ENCODE measurements at regions not wholly inside any gene's neighbourhood (a gene's known extent, or its start where the extent isn't known, plus 50 kb on each side); places are given as distances from the start of the nearest gene placed in this dataset.

DNA sequence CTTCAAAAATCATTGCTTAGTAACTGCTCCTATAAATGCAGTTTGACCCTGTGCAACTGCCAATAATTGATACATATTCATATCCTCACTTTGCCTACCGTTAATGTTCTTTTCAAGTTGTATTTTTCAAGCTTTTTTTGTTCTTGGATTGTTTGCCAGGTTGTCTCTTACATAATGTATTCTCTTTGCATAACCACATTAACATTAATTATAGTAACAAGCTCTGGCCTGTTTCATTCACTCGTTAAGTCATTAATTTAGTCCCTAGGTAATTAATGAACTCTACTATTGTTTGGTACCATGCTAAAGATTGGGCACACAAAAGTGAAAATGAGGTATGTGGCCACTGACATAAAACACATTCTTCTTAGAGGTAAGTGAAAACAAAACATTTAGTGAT lies 1338.8 kb downstream of the NSUN3 start:
- DNase-seq = no peak
- Histone ChIP-seq H3K4me1 (ENCODE audit: low read length) (no peaks in the 10 kb centered on the region), H3K4me3 (ENCODE audit: low read length) (no peak overlapping the region), H3K27ac (ENCODE audit: low read length) (no peak overlapping the region), H3K36me3 (ENCODE audit: insufficient read depth, low read length) (no peaks in the 10 kb centered on the region), H3K4me2 (ENCODE audit: low read depth, low read length, poor library complexity, severe bottlenecking) (no peak overlapping the region), H3K79me2 (ENCODE audit: low read length) (no peaks in the 10 kb centered on the region), H3K27me3 (ENCODE audit: low read length) (no peaks in the 10 kb centered on the region), H3K9me2 (replicated peaks; ENCODE audit: insufficient read depth, low read length) (no peaks in the 10 kb centered on the region), H2AFZ (ENCODE audit: low read length) (no peak overlapping the region), H3K9me3 (ENCODE audit: low read length) (peaks cover 5% of the 10 kb centered on the region; the same call in 1 of the 2 replicates), H4K20me1 (ENCODE audit: insufficient read depth, low read depth, low read length) (no peaks in the 10 kb centered on the region), H3K9ac (ENCODE audit: low read length) (no peak overlapping the region)

DNA sequence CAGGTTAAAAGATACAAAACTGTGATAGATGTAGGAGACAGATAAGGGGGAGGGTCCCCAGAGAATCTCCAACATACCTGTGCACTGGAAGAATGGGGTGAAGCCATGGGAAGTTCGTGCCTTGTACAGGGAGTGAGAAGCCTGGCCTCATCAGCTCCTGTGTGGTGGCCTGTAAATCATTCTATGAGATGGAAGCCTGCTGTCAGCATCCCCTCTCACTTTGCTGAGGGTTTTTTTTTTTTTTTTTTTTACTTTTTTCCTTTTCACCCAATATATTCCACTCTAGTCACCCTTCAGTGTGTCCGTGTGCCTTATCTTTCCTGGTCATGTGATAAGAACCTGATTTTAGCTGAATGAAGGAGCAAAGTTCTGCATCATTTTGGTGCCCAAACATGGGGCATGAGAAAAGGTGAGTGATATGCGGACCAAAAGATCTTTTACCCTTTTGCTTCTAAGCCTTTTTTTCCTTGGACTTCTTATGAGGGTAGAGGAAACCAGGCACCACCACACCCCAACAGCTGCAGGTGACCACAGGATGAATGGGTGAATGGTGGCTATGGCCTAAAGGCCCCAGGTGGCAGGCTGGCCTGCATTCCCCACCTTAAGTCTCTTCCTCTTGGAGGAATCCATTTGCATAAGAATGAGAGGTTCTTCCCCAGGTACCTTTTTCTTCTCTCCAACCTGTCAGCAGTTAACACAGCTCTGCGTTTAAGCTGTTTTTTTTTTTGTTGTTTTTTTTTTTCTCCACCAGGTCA lies 1345.0 kb downstream of the NSUN3 start:
- no peak overlapping the region for H2AFZ ChIP-seq (ENCODE audit: low read length)
- no peaks in the 10 kb centered on the region for H3K79me2 ChIP-seq (ENCODE audit: low read length)
- H3K9ac ChIP-seq (ENCODE audit: low read length) = no peak overlapping the region
- no peaks in the 10 kb centered on the region for H3K9me2 ChIP-seq (replicated peaks; ENCODE audit: insufficient read depth, low read length)
- H3K4me3 ChIP-seq (ENCODE audit: low read length) = no peak overlapping the region
- no peaks in the 10 kb centered on the region for H3K27me3 ChIP-seq (ENCODE audit: low read length)
- H3K4me1 ChIP-seq (ENCODE audit: low read length) = no peaks in the 10 kb centered on the region
- no peak overlapping the region for H3K27ac ChIP-seq (ENCODE audit: low read length)
- H3K9me3 ChIP-seq (ENCODE audit: low read length) = peaks cover 7% of the 10 kb centered on the region
- no peaks in the 10 kb centered on the region for H3K36me3 ChIP-seq (ENCODE audit: insufficient read depth, low read length)
- no peaks in the 10 kb centered on the region for H4K20me1 ChIP-seq (ENCODE audit: insufficient read depth, low read depth, low read length)
- H3K4me2 ChIP-seq (ENCODE audit: low read depth, low read length, poor library complexity, severe bottlenecking) = no peak overlapping the region
- DNase-seq = no peak

DNA sequence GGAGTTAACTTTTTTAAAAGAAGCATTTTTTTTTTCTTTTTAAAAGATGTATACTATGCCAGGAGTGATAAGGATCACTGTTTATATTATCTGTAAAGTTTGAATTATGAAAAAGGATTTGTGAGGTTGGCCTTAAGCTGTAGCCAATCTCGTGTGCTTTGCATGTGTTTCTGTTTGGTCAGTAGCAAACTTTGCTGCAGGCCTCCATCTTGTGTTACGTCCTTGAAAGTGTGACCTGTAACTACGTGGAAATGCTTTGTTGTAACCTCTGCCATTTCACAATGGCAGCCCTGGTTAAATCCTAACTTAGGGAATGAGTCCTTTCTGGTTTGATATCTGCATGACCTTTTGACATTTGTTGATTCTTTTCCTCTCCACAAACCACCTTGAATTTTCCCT lies 1345.6 kb downstream of the NSUN3 start:
- Histone ChIP-seq H3K4me3 (ENCODE audit: low read length) (no peak overlapping the region), H3K36me3 (ENCODE audit: insufficient read depth, low read length) (no peaks in the 10 kb centered on the region), H3K9me2 (replicated peaks; ENCODE audit: insufficient read depth, low read length) (no peaks in the 10 kb centered on the region), H3K27ac (ENCODE audit: low read length) (no peak overlapping the region), H3K79me2 (ENCODE audit: low read length) (no peaks in the 10 kb centered on the region), H3K27me3 (ENCODE audit: low read length) (no peaks in the 10 kb centered on the region), H4K20me1 (ENCODE audit: insufficient read depth, low read depth, low read length) (no peaks in the 10 kb centered on the region), H3K4me1 (ENCODE audit: low read length) (no peaks in the 10 kb centered on the region), H2AFZ (ENCODE audit: low read length) (no peak overlapping the region), H3K9me3 (ENCODE audit: low read length) (peaks cover 7% of the 10 kb centered on the region), H3K9ac (ENCODE audit: low read length) (no peak overlapping the region), H3K4me2 (ENCODE audit: low read depth, low read length, poor library complexity, severe bottlenecking) (no peak overlapping the region)
- DNase-seq = no peak

DNA sequence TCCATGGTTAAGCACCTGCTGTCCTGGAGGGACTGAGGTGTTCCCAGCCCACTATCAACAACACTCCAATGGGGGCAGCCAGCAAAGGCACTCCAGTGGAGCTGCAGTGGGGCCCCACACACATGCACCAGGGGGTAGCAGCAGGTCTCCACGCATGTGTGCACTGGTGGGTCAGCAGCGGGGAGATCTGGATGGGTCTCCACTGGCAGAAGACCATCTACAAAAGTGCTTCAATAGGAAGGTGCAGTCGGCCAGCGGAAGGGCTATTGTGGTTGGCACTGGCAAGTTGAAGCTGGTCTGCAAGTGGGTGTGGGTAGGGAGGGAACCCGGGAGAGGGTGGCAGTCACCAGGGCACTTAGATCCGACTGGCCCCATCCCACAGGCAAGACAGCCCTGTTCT lies 1355.4 kb downstream of the NSUN3 start:
- Histone ChIP-seq H4K20me1 (ENCODE audit: insufficient read depth, low read depth, low read length) (no peaks in the 10 kb centered on the region), H3K9me3 (ENCODE audit: low read length) (peaks cover 3% of the 10 kb centered on the region; the same call in 1 of the 2 replicates), H3K9ac (ENCODE audit: low read length) (no peak overlapping the region), H3K27ac (ENCODE audit: low read length) (no peak overlapping the region), H3K27me3 (ENCODE audit: low read length) (no peaks in the 10 kb centered on the region), H2AFZ (ENCODE audit: low read length) (no peak overlapping the region), H3K4me2 (ENCODE audit: low read depth, low read length, poor library complexity, severe bottlenecking) (no peak overlapping the region), H3K4me3 (ENCODE audit: low read length) (no peak overlapping the region), H3K9me2 (replicated peaks; ENCODE audit: insufficient read depth, low read length) (no peaks in the 10 kb centered on the region), H3K79me2 (ENCODE audit: low read length) (no peaks in the 10 kb centered on the region), H3K4me1 (ENCODE audit: low read length) (no peaks in the 10 kb centered on the region), H3K36me3 (ENCODE audit: insufficient read depth, low read length) (no peaks in the 10 kb centered on the region)
- no peak for DNase-seq

DNA sequence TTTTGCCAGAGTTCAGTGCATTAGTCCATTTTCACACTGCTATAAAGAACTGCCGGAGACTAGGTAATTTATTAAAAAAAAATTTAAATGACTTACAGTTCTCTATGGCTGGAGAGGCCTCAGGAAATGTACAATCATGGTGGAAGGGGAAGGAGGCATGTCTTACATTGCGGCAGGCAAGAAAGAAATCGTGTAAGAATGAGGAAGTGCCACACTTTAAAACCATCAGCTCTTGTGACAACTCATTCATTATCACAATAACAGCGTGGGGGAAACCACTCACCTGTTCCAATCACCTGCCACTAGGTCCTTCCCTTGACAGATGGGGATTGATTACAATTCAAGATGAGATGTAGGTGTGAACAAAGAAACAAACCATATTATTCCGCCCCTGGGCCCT lies 1361.4 kb downstream of the NSUN3 start:
- no peak overlapping the region for H3K9ac ChIP-seq (ENCODE audit: low read length)
- no peaks in the 10 kb centered on the region; the same call in 1 of the 2 replicates for H3K9me2 ChIP-seq (replicated peaks; ENCODE audit: insufficient read depth, low read length)
- no peaks in the 10 kb centered on the region for H3K27me3 ChIP-seq (ENCODE audit: low read length)
- H3K79me2 ChIP-seq (ENCODE audit: low read length) = no peaks in the 10 kb centered on the region
- H3K9me3 ChIP-seq (ENCODE audit: low read length) = peaks cover 7% of the 10 kb centered on the region; the same call in 1 of the 2 replicates
- no peaks in the 10 kb centered on the region for H4K20me1 ChIP-seq (ENCODE audit: insufficient read depth, low read depth, low read length)
- H2AFZ ChIP-seq (ENCODE audit: low read length) = no peak overlapping the region
- no peaks in the 10 kb centered on the region for H3K36me3 ChIP-seq (ENCODE audit: insufficient read depth, low read length)
- H3K27ac ChIP-seq (ENCODE audit: low read length) = no peak overlapping the region
- no peak overlapping the region for H3K4me2 ChIP-seq (ENCODE audit: low read depth, low read length, poor library complexity, severe bottlenecking)
- H3K4me3 ChIP-seq (ENCODE audit: low read length) = no peak overlapping the region
- no peaks in the 10 kb centered on the region for H3K4me1 ChIP-seq (ENCODE audit: low read length)
- no peak for DNase-seq

DNA sequence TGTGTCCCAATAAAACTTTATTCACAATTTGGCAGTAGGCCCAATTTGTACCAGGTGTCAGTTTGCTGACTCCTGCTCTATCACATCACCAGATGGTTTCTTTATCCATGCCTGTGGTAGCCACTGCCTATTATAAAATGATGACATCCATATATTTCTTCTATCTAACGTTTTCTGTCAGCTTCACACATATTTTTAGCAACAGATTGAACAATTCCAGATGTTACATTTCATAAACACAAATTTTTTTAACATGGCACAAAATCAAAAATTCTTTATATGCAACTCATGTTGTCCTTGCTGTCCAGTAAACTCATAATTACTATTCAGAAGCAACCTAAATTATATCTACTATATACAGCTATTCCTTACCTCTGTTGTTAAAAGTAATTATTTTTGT lies 1371.6 kb downstream of the NSUN3 start:
- Histone ChIP-seq H3K4me1 (ENCODE audit: low read length) (no peaks in the 10 kb centered on the region), H3K79me2 (ENCODE audit: low read length) (no peaks in the 10 kb centered on the region), H3K9ac (ENCODE audit: low read length) (no peak overlapping the region), H4K20me1 (ENCODE audit: insufficient read depth, low read depth, low read length) (no peaks in the 10 kb centered on the region), H3K4me3 (ENCODE audit: low read length) (no peak overlapping the region), H3K36me3 (ENCODE audit: insufficient read depth, low read length) (no peaks in the 10 kb centered on the region), H3K9me2 (replicated peaks; ENCODE audit: insufficient read depth, low read length) (no peaks in the 10 kb centered on the region), H3K27me3 (ENCODE audit: low read length) (no peaks in the 10 kb centered on the region), H3K9me3 (ENCODE audit: low read length) (no peaks in the 10 kb centered on the region; the same call in 1 of the 2 replicates), H3K27ac (ENCODE audit: low read length) (no peak overlapping the region), H3K4me2 (ENCODE audit: low read depth, low read length, poor library complexity, severe bottlenecking) (no peak overlapping the region), H2AFZ (ENCODE audit: low read length) (no peak overlapping the region)
- no peak for DNase-seq

DNA sequence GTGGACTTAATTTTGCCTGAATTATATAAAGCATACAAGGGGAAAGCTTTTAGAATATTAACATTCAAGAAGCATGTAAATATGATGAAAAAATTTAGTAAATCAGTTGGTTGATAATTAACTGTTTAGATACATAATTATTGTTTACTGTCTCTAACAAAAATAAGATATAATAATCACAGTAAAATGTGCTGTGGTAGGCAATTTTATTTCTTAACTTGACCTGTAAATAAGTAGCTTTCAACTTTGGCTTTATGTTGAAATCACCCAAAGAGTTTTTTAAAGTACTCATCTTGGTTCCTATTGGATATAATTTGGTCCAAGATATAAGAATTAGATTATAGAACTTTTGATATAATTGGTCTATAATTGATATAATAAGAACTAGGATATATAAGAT lies 1374.5 kb downstream of the NSUN3 start:
- Histone ChIP-seq H3K4me3 (ENCODE audit: low read length) (no peak overlapping the region), H3K4me1 (ENCODE audit: low read length) (no peaks in the 10 kb centered on the region), H3K9ac (ENCODE audit: low read length) (no peak overlapping the region), H3K27me3 (ENCODE audit: low read length) (no peaks in the 10 kb centered on the region), H3K79me2 (ENCODE audit: low read length) (no peaks in the 10 kb centered on the region), H3K4me2 (ENCODE audit: low read depth, low read length, poor library complexity, severe bottlenecking) (no peak overlapping the region), H2AFZ (ENCODE audit: low read length) (no peak overlapping the region), H3K36me3 (ENCODE audit: insufficient read depth, low read length) (no peaks in the 10 kb centered on the region), H3K27ac (ENCODE audit: low read length) (no peak overlapping the region), H4K20me1 (ENCODE audit: insufficient read depth, low read depth, low read length) (no peaks in the 10 kb centered on the region), H3K9me2 (replicated peaks; ENCODE audit: insufficient read depth, low read length) (no peaks in the 10 kb centered on the region), H3K9me3 (ENCODE audit: low read length) (no peaks in the 10 kb centered on the region; the same call in 1 of the 2 replicates)
- DNase-seq = no peak

DNA sequence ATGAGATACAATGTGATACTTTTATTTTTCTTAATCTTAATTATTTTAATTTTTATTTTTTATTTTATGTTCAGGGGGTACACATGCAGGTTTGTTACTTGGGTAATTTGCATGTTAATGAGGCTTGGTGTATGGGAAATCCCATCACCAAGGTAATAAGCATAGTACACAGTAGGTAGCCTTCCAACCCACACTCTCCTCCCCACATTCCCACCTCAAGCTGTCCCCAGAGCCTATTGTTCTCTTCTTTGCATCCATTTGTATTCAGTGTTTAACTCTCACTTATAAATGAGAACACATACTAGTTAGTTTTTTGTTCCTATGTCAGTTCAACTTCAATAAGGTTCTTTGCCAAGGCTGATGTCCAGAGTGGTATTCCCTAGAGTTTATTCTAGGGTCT lies 1375.4 kb downstream of the NSUN3 start:
- Histone ChIP-seq H3K79me2 (ENCODE audit: low read length) (no peaks in the 10 kb centered on the region), H3K4me1 (ENCODE audit: low read length) (no peaks in the 10 kb centered on the region), H3K9me3 (ENCODE audit: low read length) (no peaks in the 10 kb centered on the region; the same call in 1 of the 2 replicates), H3K4me2 (ENCODE audit: low read depth, low read length, poor library complexity, severe bottlenecking) (no peak overlapping the region), H3K9me2 (replicated peaks; ENCODE audit: insufficient read depth, low read length) (no peaks in the 10 kb centered on the region), H4K20me1 (ENCODE audit: insufficient read depth, low read depth, low read length) (no peaks in the 10 kb centered on the region), H3K27me3 (ENCODE audit: low read length) (no peaks in the 10 kb centered on the region), H3K27ac (ENCODE audit: low read length) (no peak overlapping the region), H2AFZ (ENCODE audit: low read length) (no peak overlapping the region), H3K4me3 (ENCODE audit: low read length) (no peak overlapping the region), H3K9ac (ENCODE audit: low read length) (no peak overlapping the region), H3K36me3 (ENCODE audit: insufficient read depth, low read length) (no peaks in the 10 kb centered on the region)
- DNase-seq = no peak

Measured in Karpas-422 (cell line).